Heart right ventricle (tissue), 16 donors: ENCODE measurements at regions not wholly inside any gene's neighbourhood (a gene's known extent, or its start where the extent isn't known, plus 50 kb on each side); places are given as distances from the start of the nearest gene placed in this dataset.

Source experiments
- ATAC-seq, 8 donors: fragments of 200-7000 bp; cut with Tn5 transposase; one replicate each; pipeline ENCODE4 v1.9.1; 2020; ENCODE audit warnings: mild to moderate bottlenecking in 8 of 8, moderate library complexity in 8 of 8, moderate number of reproducible peaks in 1 of 8
- DNase-seq, 2 donors: peaks; one replicate each; pipeline ENCODE4 v3.0.0-alpha.2; 2020
- H3K27ac ChIP-seq, 10 donors: fragments of 200-600 bp; sonication (generic) in 2 of 10; one replicate each; pipeline versions ENCODE4 v1.5.0 to v1.8.0; 2020 to 2022; ENCODE audit warnings: mild to moderate bottlenecking in 3 of 10
- H3K27me3 ChIP-seq, 7 donors: fragments of 200-600 bp; one replicate each; pipeline ENCODE4 v1.8.0; 2021 to 2022; ENCODE audit warnings: mild to moderate bottlenecking in 2 of 7
- H3K36me3 ChIP-seq, 9 donors: fragments of 200-600 bp; sonication (generic) in 1 of 9; one replicate each; pipeline versions ENCODE4 v1.5.0 to v1.8.0; 2020 to 2022; ENCODE audit warnings: mild to moderate bottlenecking in 2 of 9
- H3K4me1 ChIP-seq, 9 donors: fragments of 200-600 bp; sonication (generic) in 1 of 9; one replicate each; pipeline versions ENCODE4 v1.5.0 to v1.8.0; 2020 to 2022; ENCODE audit warnings: mild to moderate bottlenecking in 4 of 9
- H3K4me3 ChIP-seq, 10 donors: fragments of 200-600 bp; sonication (generic) in 2 of 10; one replicate each; pipeline versions ENCODE4 v1.5.0 to v1.8.0; 2020 to 2022; ENCODE audit warnings: mild to moderate bottlenecking in 7 of 10, moderate library complexity in 2 of 10
- H3K9me3 ChIP-seq, 11 donors: fragments of 200-600 bp in 10 of 11; sonication (generic) in 2 of 11; one replicate each; pipeline versions ENCODE4 v1.5.0 to v1.8.0; 2013 to 2022; ENCODE audit warnings: mild to moderate bottlenecking in 2 of 11, control low read depth in 1 of 11, moderate library complexity in 1 of 11
- WGBS, 2 donors: extraction: QIAGEN DNeasy Blood & Tissue Kit; methylation state at CpG; one replicate each; pipeline ENCODE4 v1.1.7; 2013; ENCODE audit warnings: inconsistent platforms in 1 of 2; 5-methylcytosine and 5-hydroxymethylcytosine counted together
- intact Hi-C, 10 donors: fragments of 100-400 bp; cut with DNase I; formaldehyde crosslinking; loops; one replicate each; pipeline versions ENCODE4 v1.11.1 to v1.14.2; 2022
- TF ChIP-seq, protein P1 (sequence below), 9 donors: fragments of 200-600 bp; sonication (generic) in 2 of 9; IDR thresholded peaks; one replicate each; pipeline versions ENCODE4 v1.5.0 to v1.8.0; 2021 to 2022; ENCODE audit warnings: antibody characterized with exemption in 9 of 9, mild to moderate bottlenecking in 5 of 9, moderate library complexity in 1 of 9
- donor health status: Arrhythmogenic right ventricular cardiomyopathy.
- donor health status: ischemic (EF 13 %, LVEDD 7.1; RV severe dilation, severe dysfunction).
- donor health status: healthy with polysubstance abuse.
- donor health status: DM: no; HTN: yes; CAD: no.
- donor health status: DM: no; HTN: no; CAD: no.
- donor health status: ischemic (EF 25% LVEDD 6.9; RV normal size, moderate dysfunction).
- donor health status: ischemic (EF 25% LVEDD 5.7; RV mildly dilated, moderate dysfunction).
- donor health status: healthy.
- donor health status: DM: yes; HTN: yes; CAD: no.
- donor health status: Ischemic cardiomyopathy.
- donor health status: ischemic (EF 35%, LVEDD 5.7; RV mildly dilated, moderate dysfunction).
- donor health status: nonischemic (EF 11% LVEDD 7.7; RV severe dilation, severe dysfunction).
- donor health status: DM: yes; HTN: yes; CAD: no.
- donor health status: PGD.
- donor health status: ischemic (EF 29% LVEDD 5.4; RV normal size, mild dysfunction).
- donor health status: nonischemic (EF 23%, LVEDD 6.1; RV moderate dilation, normal function).

GRCh38 chr11:23954730-23955129 lies 542.1 kb upstream of the LUZP2 start:
- Histone ChIP-seq H3K27ac (no peak overlapping the region), H3K9me3 (no peaks in the 10 kb centered on the region), H3K27me3 (no peaks in the 10 kb centered on the region), H3K4me3 (no peak overlapping the region), H3K36me3 (no peaks in the 10 kb centered on the region), H3K4me1 (no peaks in the 10 kb centered on the region)
- ATAC-seq (no peak), DNase-seq (no peak)
- WGBS, 2 donors = 72% methylated on average over 3 of the region's 3 CpGs
- intact Hi-C loops = no loop called here
- TF ChIP-seq, protein P1, sequence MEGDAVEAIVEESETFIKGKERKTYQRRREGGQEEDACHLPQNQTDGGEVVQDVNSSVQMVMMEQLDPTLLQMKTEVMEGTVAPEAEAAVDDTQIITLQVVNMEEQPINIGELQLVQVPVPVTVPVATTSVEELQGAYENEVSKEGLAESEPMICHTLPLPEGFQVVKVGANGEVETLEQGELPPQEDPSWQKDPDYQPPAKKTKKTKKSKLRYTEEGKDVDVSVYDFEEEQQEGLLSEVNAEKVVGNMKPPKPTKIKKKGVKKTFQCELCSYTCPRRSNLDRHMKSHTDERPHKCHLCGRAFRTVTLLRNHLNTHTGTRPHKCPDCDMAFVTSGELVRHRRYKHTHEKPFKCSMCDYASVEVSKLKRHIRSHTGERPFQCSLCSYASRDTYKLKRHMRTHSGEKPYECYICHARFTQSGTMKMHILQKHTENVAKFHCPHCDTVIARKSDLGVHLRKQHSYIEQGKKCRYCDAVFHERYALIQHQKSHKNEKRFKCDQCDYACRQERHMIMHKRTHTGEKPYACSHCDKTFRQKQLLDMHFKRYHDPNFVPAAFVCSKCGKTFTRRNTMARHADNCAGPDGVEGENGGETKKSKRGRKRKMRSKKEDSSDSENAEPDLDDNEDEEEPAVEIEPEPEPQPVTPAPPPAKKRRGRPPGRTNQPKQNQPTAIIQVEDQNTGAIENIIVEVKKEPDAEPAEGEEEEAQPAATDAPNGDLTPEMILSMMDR (IDR thresholded peaks at IDR 0.05) = no peak

DNA sequence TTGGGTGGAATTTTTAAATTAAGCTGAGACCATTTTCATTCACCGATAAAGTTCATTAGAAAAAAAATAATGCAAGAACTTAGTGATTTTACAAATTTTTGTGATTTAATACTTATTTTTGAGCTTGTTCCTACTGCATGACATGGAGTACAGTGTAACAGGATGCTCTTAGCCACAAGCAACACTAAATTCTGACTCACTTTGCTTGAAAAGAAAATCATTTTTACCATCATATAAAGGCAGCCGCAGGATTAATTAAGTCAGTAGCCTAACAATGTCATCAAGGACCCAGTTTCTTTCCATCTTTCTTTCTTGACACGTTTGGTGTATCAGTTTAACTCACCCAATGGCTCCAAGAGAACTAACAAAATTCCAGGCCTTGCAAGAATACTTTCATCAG lies 540.3 kb upstream of the LUZP2 start:
- Histone ChIP-seq H3K36me3 (no peaks in the 10 kb centered on the region), H3K27me3 (no peaks in the 10 kb centered on the region), H3K4me1 (no peaks in the 10 kb centered on the region), H3K27ac (no peak overlapping the region), H3K9me3 (no peaks in the 10 kb centered on the region), H3K4me3 (no peak overlapping the region)
- TF ChIP-seq, protein P1 (IDR thresholded peaks at IDR 0.05) = no peak
- no peak for ATAC-seq
- 85 to 86% methylated on average over 3 of the region's 3 CpGs for WGBS, 2 donors
- intact Hi-C loops = no loop called here
- DNase-seq = no peak

- no peak overlapping the region for H3K27ac ChIP-seq
- 82 to 83% methylated on average over 4 of the region's 4 CpGs for WGBS, 2 donors
- intact Hi-C loops = no loop called here
- ATAC-seq (no peak), DNase-seq (no peak)
- no peaks in the 10 kb centered on the region for H3K27me3 ChIP-seq
- H3K9me3 ChIP-seq = no peaks in the 10 kb centered on the region
- no peaks in the 10 kb centered on the region for H3K4me1 ChIP-seq
- TF ChIP-seq, protein P1 (IDR thresholded peaks at IDR 0.05) = no peak
- no peaks in the 10 kb centered on the region for H3K36me3 ChIP-seq
- H3K4me3 ChIP-seq = no peak overlapping the region
Measured at GRCh38 chr11:23957314-23957713, 539.5 kb upstream of the LUZP2 start.

GRCh38 chr11:23959462-23959861 lies 537.4 kb upstream of the LUZP2 start:
- Histone ChIP-seq H3K27me3 (no peaks in the 10 kb centered on the region), H3K9me3 (no peaks in the 10 kb centered on the region), H3K36me3 (no peaks in the 10 kb centered on the region), H3K4me3 (no peak overlapping the region), H3K4me1 (no peaks in the 10 kb centered on the region), H3K27ac (no peak overlapping the region)
- WGBS, 2 donors = 41 to 70% methylated on average over 3 of the region's 3 CpGs
- TF ChIP-seq, protein P1 (IDR thresholded peaks at IDR 0.05) = no peak
- no peak for DNase-seq
- no peak for ATAC-seq
- intact Hi-C loops = no loop called here
